Large intestine (tissue), 3 donors: ENCODE measurements at regions not wholly inside any gene's neighbourhood (a gene's known extent, or its start where the extent isn't known, plus 50 kb on each side); places are given as distances from the start of the nearest gene placed in this dataset.
"Not testable (repeated sequence)": the region's sequence is repeated elsewhere in the genome, so short reads cannot be mapped to it uniquely, and the experiment has no call there.

Source experiments
- DNase-seq, 2 donors: peaks; one replicate each; pipeline versions ENCODE4 v3.0.0 to v3.0.0-alpha.2; 2013
- H3K27ac ChIP-seq: one replicate; pipeline ENCODE4 v1.5.1; 2013; ENCODE audit warnings: low read length
- H3K27me3 ChIP-seq: 2 replicates; pipeline ENCODE4 v1.6.1; 2013; ENCODE audit warnings: low read length; ENCODE audit not compliant: control insufficient read depth, insufficient read depth
- H3K36me3 ChIP-seq: 2 replicates; pipeline ENCODE4 v1.6.1; 2013; ENCODE audit warnings: low read length; ENCODE audit not compliant: control insufficient read depth, insufficient read depth
- H3K4me1 ChIP-seq: one replicate; pipeline ENCODE4 v1.6.1; 2013; ENCODE audit warnings: low read length; ENCODE audit not compliant: control insufficient read depth, insufficient read depth
- H3K4me3 ChIP-seq: one replicate; pipeline ENCODE4 v1.5.1; 2013; ENCODE audit warnings: low read length
- H3K9me3 ChIP-seq: one replicate; pipeline ENCODE4 v1.6.1; 2013; ENCODE audit warnings: mild to moderate bottlenecking, low read depth, low read length, moderate library complexity; ENCODE audit not compliant: control insufficient read depth
- WGBS: methylation state at CpG from one replicate; pipeline ENCODE4 v1.1.5; 2013; ENCODE audit warnings: low lambda C conversion rate; ENCODE audit not compliant: insufficient coverage; 5-methylcytosine and 5-hydroxymethylcytosine counted together

GRCh38 chr7:35908331-35909216, 107.7 kb downstream of the SEPTIN7 start:
- DNase-seq = no peak
- Histone ChIP-seq H3K9me3 (no peaks in the 10 kb centered on the region), H3K27ac (no peak overlapping the region), H3K36me3 (peaks cover 6% of the 10 kb centered on the region), H3K4me1 (no peaks in the 10 kb centered on the region), H3K27me3 (no peaks in the 10 kb centered on the region), H3K4me3 (no peak overlapping the region)
- no CpG with 5 or more reads among the region's 11 CpGs for WGBS

GRCh38 chr7:35909870-35910357, 109.1 kb downstream of the SEPTIN7 start:
- H3K27me3 ChIP-seq = no peaks in the 10 kb centered on the region
- H3K27ac ChIP-seq = no peak overlapping the region
- WGBS = no CpG with 5 or more reads among the region's 4 CpGs
- no peaks in the 10 kb centered on the region for H3K9me3 ChIP-seq
- no peaks in the 10 kb centered on the region for H3K4me1 ChIP-seq
- peak in 1 of 2 donors; percentile 8 for DNase-seq
- peaks cover 4% of the 10 kb centered on the region for H3K36me3 ChIP-seq
- no peak overlapping the region for H3K4me3 ChIP-seq

GRCh38 chr7:35910621-35911020, 109.8 kb downstream of the SEPTIN7 start:
- H3K27ac ChIP-seq, H3K9me3 ChIP-seq, H3K4me1 ChIP-seq, DNase-seq, H3K27me3 ChIP-seq, H3K4me3 ChIP-seq, H3K36me3 ChIP-seq: not testable (repeated sequence)
- WGBS = no CpG with 5 or more reads among the region's 3 CpGs

- not testable (repeated sequence) for H3K4me1 ChIP-seq, H3K4me3 ChIP-seq, H3K27me3 ChIP-seq, H3K27ac ChIP-seq, DNase-seq, H3K9me3 ChIP-seq, H3K36me3 ChIP-seq
- 100% methylated on average over 1 of the region's 2 CpGs for WGBS
Measured at GRCh38 chr7:35913350-35913749, 112.5 kb downstream of the SEPTIN7 start.

GRCh38 chr7:35914214-35914613, 113.4 kb downstream of the SEPTIN7 start:
- not testable (repeated sequence) for H3K27me3 ChIP-seq, H3K4me3 ChIP-seq, H3K36me3 ChIP-seq, H3K9me3 ChIP-seq, DNase-seq, H3K27ac ChIP-seq, H3K4me1 ChIP-seq
- no CpG with 5 or more reads among the region's 1 CpG for whole genome bisulfite sequencing

GRCh38 chr7:35915247-35915955, 114.5 kb downstream of the SEPTIN7 start:
- not testable (repeated sequence) for H3K36me3 ChIP-seq, H3K9me3 ChIP-seq, H3K4me1 ChIP-seq, DNase-seq, H3K4me3 ChIP-seq, H3K27ac ChIP-seq, H3K27me3 ChIP-seq
- WGBS = 67% methylated on average over 1 of the region's 6 CpGs

- H3K27ac ChIP-seq, H3K4me3 ChIP-seq, DNase-seq, H3K9me3 ChIP-seq, H3K4me1 ChIP-seq, H3K27me3 ChIP-seq, H3K36me3 ChIP-seq: not testable (repeated sequence)
- no CpG with 5 or more reads among the region's 10 CpGs for WGBS
Measured at GRCh38 chr7:35918217-35918616, 117.4 kb downstream of the SEPTIN7 start.

- H3K4me1 ChIP-seq, H3K27ac ChIP-seq, DNase-seq, H3K27me3 ChIP-seq, H3K9me3 ChIP-seq, H3K36me3 ChIP-seq, H3K4me3 ChIP-seq: not testable (repeated sequence)
- no CpG with 5 or more reads among the region's 6 CpGs for WGBS
Measured at GRCh38 chr7:35919607-35920006, 118.8 kb downstream of the SEPTIN7 start.

- not testable (repeated sequence) for H3K4me1 ChIP-seq, H3K27me3 ChIP-seq, DNase-seq, H3K9me3 ChIP-seq, H3K4me3 ChIP-seq, H3K27ac ChIP-seq, H3K36me3 ChIP-seq
- WGBS = no CpG with 5 or more reads among the region's 5 CpGs
Measured at GRCh38 chr7:35921338-35921737, 120.5 kb downstream of the SEPTIN7 start.

GRCh38 chr7:35924668-35925067, 123.8 kb downstream of the SEPTIN7 start:
- not testable (repeated sequence) for H3K4me1 ChIP-seq, H3K36me3 ChIP-seq, H3K4me3 ChIP-seq, DNase-seq, H3K27ac ChIP-seq, H3K27me3 ChIP-seq, H3K9me3 ChIP-seq
- 70% methylated on average over 2 of the region's 7 CpGs for whole genome bisulfite sequencing
